Loucy (cell line): ENCODE measurements at regions not wholly inside any gene's neighbourhood (a gene's known extent, or its start where the extent isn't known, plus 50 kb on each side); places are given as distances from the start of the nearest gene placed in this dataset.

ENCODE experiments used
- H2AFZ ChIP-seq: fragments of 200-600 bp; sonication (generic); 2 replicates; pipeline ENCODE4 v1.6.0; 2016; ENCODE audit warnings: antibody characterized with exemption, mild to moderate bottlenecking, low read length, moderate library complexity
- H3F3A ChIP-seq: fragments of 200-600 bp; 2 replicates; pipeline ENCODE4 v1.6.0; 2016; ENCODE audit warnings: antibody characterized with exemption, low read depth, mild to moderate bottlenecking
- H3K27me3 ChIP-seq: fragments of 200-600 bp; sonication (generic); 2 replicates; pipeline ENCODE4 v1.6.1; 2014; ENCODE audit warnings: low read length, mild to moderate bottlenecking; ENCODE audit not compliant: insufficient read depth, poor library complexity, severe bottlenecking
- H3K36me3 ChIP-seq: fragments of 200-600 bp; sonication (generic); 2 replicates; pipeline ENCODE4 v1.6.1; 2016; ENCODE audit warnings: low read length; ENCODE audit not compliant: insufficient read depth
- H3K4me1 ChIP-seq: fragments of 200-600 bp; sonication (generic); 2 replicates; pipeline ENCODE4 v1.5.1; 2014; ENCODE audit warnings: low read length, mild to moderate bottlenecking; ENCODE audit not compliant: insufficient read depth, poor library complexity, severe bottlenecking
- H3K4me2 ChIP-seq: fragments of 200-600 bp; sonication (generic); 2 replicates; pipeline ENCODE4 v1.6.0; 2014; ENCODE audit warnings: antibody characterized with exemption, low read length, low read depth, mild to moderate bottlenecking; ENCODE audit not compliant: poor library complexity, severe bottlenecking
- H3K4me3 ChIP-seq: fragments of 200-600 bp; sonication (generic); 2 replicates; pipeline ENCODE4 v1.5.1; 2014; ENCODE audit warnings: low read length, mild to moderate bottlenecking, mixed read lengths; ENCODE audit not compliant: poor library complexity, severe bottlenecking
- H3K79me2 ChIP-seq: fragments of 200-600 bp; sonication (generic); 2 replicates; pipeline ENCODE4 v1.6.1; 2014; ENCODE audit warnings: low read length; ENCODE audit not compliant: insufficient read depth
- H3K9ac ChIP-seq: fragments of 200-600 bp; sonication (generic); 2 replicates; pipeline ENCODE4 v1.6.0; 2014; ENCODE audit warnings: mild to moderate bottlenecking, low read depth, low read length, moderate library complexity; ENCODE audit not compliant: poor library complexity, severe bottlenecking
- H3K9me2 ChIP-seq: fragments of 200-600 bp; sonication (generic); replicated peaks from 2 replicates; pipeline ENCODE4 v1.6.1; 2016; ENCODE audit warnings: low read depth, low read length, mixed read lengths
- H3K9me3 ChIP-seq: fragments of 200-600 bp; sonication (generic); 2 replicates; pipeline ENCODE4 v1.6.1; 2014; ENCODE audit warnings: mild to moderate bottlenecking, antibody characterized with exemption, low read length, low read depth; ENCODE audit not compliant: insufficient read depth
- H4K20me1 ChIP-seq: fragments of 200-600 bp; sonication (generic); 2 replicates; pipeline ENCODE4 v1.6.0; 2014; ENCODE audit warnings: antibody characterized with exemption, low read length, mild to moderate bottlenecking; ENCODE audit not compliant: insufficient read depth, poor library complexity, severe bottlenecking
- CTCF ChIP-seq: fragments of 200-600 bp; sonication (generic); conservative IDR thresholded peaks from 2 replicates; pipeline ENCODE4 v1.5.1; 2014; ENCODE audit warnings: mild to moderate bottlenecking, antibody characterized with exemption, low read length
- EZH2phosphoT487 ChIP-seq: fragments of 200-600 bp; IDR thresholded peaks from 2 replicates; pipeline ENCODE4 v1.6.1; 2018; ENCODE audit warnings: antibody characterized with exemption, mild to moderate bottlenecking, moderate library complexity, borderline replicate concordance

GRCh38 chr15:70597056-70597603, 166.2 kb downstream of the UACA start:
- no peaks in the 10 kb centered on the region for H4K20me1 ChIP-seq
- no peaks in the 10 kb centered on the region for H3K79me2 ChIP-seq
- H3K36me3 ChIP-seq, result no peaks in the 10 kb centered on the region
- H3K9ac ChIP-seq, result no peak overlapping the region
- H3K4me2 ChIP-seq, result no peak overlapping the region
- no peaks in the 10 kb centered on the region for H3F3A ChIP-seq
- H3K9me2 ChIP-seq, result no peaks in the 10 kb centered on the region
- no peaks in the 10 kb centered on the region for H3K27me3 ChIP-seq
- no peak overlapping the region for H2AFZ ChIP-seq
- TF ChIP-seq CTCF (no peak), EZH2phosphoT487 (no peak)
- H3K4me3 ChIP-seq, result no peak overlapping the region
- H3K4me1 ChIP-seq, result no peaks in the 10 kb centered on the region
- H3K9me3 ChIP-seq, result peaks cover 19% of the 10 kb centered on the region

GRCh38 chr15:70596354-70597055, 166.9 kb downstream of the UACA start:
- TF ChIP-seq EZH2phosphoT487 (no peak), CTCF (no peak)
- H3K9me3 ChIP-seq, result peaks cover 19% of the 10 kb centered on the region

DNA sequence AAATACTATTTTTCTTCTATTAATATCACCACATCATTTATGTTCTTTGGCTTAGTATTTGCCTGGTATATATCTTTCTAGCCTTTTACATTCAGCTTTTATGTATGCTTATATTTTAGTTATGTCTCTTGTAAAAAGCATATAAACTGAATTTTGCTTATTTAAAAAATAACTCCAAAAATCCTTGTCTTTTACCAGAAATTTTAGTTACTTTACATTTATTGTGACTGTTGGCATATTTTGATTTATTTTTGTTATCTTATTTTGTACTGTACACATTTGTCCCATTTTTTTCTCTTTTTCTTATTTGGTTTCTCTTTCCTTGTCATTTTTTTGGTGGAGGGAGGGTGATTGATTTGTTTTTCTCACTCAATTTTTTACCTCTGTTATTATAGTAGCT, 169.6 kb downstream of the UACA start:
- Histone ChIP-seq H3K9me3 (peaks cover 19% of the 10 kb centered on the region), H3K9me2 (no peaks in the 10 kb centered on the region), H3K79me2 (no peaks in the 10 kb centered on the region), H3F3A (0 out of 2 replicates have a peak, but pooled peaks cover 5% of the 10 kb centered on the region), H3K27me3 (no peaks in the 10 kb centered on the region), H3K9ac (no peak overlapping the region), H4K20me1 (no peaks in the 10 kb centered on the region), H3K4me3 (no peak overlapping the region), H3K4me1 (peaks cover 12% of the 10 kb centered on the region), H3K4me2 (no peak overlapping the region), H2AFZ (no peak overlapping the region), H3K36me3 (no peaks in the 10 kb centered on the region)
- TF ChIP-seq CTCF (no peak), EZH2phosphoT487 (no peak)

More at GRCh38 chr15:70596354-70597055, 166.9 kb downstream of the UACA start:
- Histone ChIP-seq H3K4me3 (no peak overlapping the region), H3K9me2 (no peaks in the 10 kb centered on the region), H3K27me3 (no peaks in the 10 kb centered on the region), H4K20me1 (no peaks in the 10 kb centered on the region), H3K4me2 (no peak overlapping the region), H2AFZ (no peak overlapping the region), H3F3A (no peaks in the 10 kb centered on the region), H3K79me2 (no peaks in the 10 kb centered on the region), H3K9ac (no peak overlapping the region), H3K36me3 (no peaks in the 10 kb centered on the region), H3K4me1 (no peaks in the 10 kb centered on the region)
